ENCODE measurements at regions not wholly inside any gene's neighbourhood (a gene's known extent, or its start where the extent isn't known, plus 50 kb on each side); places are given as distances from the start of the nearest gene placed in this dataset.

- no peak overlapping the region for H3K9ac ChIP-seq (ENCODE audit: low read depth, low read length, poor library complexity, severe bottlenecking)
- H3K4me1 ChIP-seq (ENCODE audit: insufficient read depth, low read length, poor library complexity, severe bottlenecking), result no peaks in the 10 kb centered on the region
- no peaks in the 10 kb centered on the region for H4K20me1 ChIP-seq (ENCODE audit: insufficient read depth, low read length, poor library complexity, severe bottlenecking)
- H3K9me3 ChIP-seq (ENCODE audit: insufficient read depth, low read depth, low read length), result peaks cover 2% of the 10 kb centered on the region; the same call in 1 of the 2 replicates
- H3F3A ChIP-seq (ENCODE audit: low read depth), result no peaks in the 10 kb centered on the region
- no peak overlapping the region for H3K4me2 ChIP-seq (ENCODE audit: low read depth, low read length, poor library complexity, severe bottlenecking)
- no peaks in the 10 kb centered on the region for H3K9me2 ChIP-seq (replicated peaks; ENCODE audit: low read depth, low read length)
- H3K36me3 ChIP-seq (ENCODE audit: insufficient read depth, low read length), result no peaks in the 10 kb centered on the region
- no peak overlapping the region for H3K4me3 ChIP-seq (ENCODE audit: low read length, poor library complexity, severe bottlenecking)
- no peak overlapping the region for H2AFZ ChIP-seq (ENCODE audit: low read length)
- no peaks in the 10 kb centered on the region for H3K79me2 ChIP-seq (ENCODE audit: insufficient read depth, low read length)
- no peaks in the 10 kb centered on the region for H3K27me3 ChIP-seq (ENCODE audit: insufficient read depth, low read length, poor library complexity, severe bottlenecking)
- TF ChIP-seq EZH2phosphoT487 (IDR thresholded peaks at IDR 0.05; ENCODE audit: borderline replicate concordance), result no peak
- TF ChIP-seq, protein P1, sequence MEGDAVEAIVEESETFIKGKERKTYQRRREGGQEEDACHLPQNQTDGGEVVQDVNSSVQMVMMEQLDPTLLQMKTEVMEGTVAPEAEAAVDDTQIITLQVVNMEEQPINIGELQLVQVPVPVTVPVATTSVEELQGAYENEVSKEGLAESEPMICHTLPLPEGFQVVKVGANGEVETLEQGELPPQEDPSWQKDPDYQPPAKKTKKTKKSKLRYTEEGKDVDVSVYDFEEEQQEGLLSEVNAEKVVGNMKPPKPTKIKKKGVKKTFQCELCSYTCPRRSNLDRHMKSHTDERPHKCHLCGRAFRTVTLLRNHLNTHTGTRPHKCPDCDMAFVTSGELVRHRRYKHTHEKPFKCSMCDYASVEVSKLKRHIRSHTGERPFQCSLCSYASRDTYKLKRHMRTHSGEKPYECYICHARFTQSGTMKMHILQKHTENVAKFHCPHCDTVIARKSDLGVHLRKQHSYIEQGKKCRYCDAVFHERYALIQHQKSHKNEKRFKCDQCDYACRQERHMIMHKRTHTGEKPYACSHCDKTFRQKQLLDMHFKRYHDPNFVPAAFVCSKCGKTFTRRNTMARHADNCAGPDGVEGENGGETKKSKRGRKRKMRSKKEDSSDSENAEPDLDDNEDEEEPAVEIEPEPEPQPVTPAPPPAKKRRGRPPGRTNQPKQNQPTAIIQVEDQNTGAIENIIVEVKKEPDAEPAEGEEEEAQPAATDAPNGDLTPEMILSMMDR (conservative IDR thresholded peaks at IDR 0.05; ENCODE audit: low read length), result no peak
Measured at GRCh38 chr20:48150568-48150967, 365.3 kb upstream of the SULF2 start.

DNA sequence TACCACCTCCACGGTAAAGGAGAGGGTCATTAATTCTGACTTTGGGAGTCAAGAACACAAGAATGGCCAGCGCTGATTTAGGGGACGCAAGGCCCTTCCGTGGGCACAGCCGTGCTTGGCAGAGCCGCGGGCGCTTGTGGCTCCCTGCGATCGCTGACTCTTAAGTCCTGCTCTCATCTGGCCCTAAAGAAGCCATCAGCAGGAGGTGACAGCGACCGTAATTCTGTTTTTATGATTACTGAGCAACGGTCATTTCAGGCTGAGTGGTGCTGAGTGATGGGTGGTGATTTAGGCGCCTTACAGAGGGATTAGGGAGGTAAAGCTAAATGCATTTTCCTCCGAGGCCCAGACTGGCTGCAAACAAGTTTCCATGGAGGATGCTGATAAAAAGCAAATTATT is 364.6 kb upstream of the SULF2 start:
- Histone ChIP-seq H3K79me2 (ENCODE audit: insufficient read depth, low read length) (no peaks in the 10 kb centered on the region), H3K4me3 (ENCODE audit: low read length, poor library complexity, severe bottlenecking) (no peak overlapping the region), H4K20me1 (ENCODE audit: insufficient read depth, low read length, poor library complexity, severe bottlenecking) (no peaks in the 10 kb centered on the region)

DNA sequence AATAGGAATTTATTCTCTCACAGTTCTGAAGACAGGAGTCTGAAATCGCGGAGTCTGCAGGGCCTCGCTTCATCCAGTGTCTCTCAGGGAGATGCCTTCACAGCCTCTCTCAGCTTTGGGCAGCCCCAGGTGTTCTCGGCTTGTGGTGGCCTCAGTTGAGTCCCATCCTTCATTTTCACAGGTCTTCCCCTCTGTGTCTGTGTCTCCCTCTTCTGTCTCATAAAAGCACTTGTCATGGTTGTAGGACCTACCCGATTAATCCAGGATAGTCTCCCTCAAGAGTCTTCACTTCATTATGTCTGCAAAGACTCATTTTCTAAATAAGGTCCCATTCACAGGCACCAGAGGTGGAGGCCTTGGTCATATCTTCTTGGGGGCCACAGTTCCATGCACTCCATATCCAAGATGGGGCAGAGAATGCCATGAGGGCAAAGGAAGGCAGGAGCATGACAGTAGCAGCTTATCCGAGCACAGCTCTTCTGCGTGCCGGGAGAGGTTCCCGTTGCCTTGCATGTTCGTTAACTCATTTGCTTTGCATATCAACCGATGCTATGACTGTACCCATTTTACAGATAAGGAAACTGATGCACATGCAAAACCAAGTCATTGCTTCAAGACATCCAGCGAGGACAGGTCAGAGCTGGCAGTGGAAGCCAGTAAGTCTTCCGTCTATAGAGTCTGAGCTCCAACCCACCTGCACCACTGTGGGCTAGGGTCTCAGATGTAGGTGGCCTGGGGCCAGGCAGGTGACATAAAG is 363.8 kb upstream of the SULF2 start:
- H3K4me1 ChIP-seq (ENCODE audit: insufficient read depth, low read length, poor library complexity, severe bottlenecking), result no peaks in the 10 kb centered on the region
- no peak for TF ChIP-seq EZH2phosphoT487 (IDR thresholded peaks at IDR 0.05; ENCODE audit: borderline replicate concordance)
- TF ChIP-seq, protein P1 (conservative IDR thresholded peaks at IDR 0.05; ENCODE audit: low read length), result no peak
- H3K27me3 ChIP-seq (ENCODE audit: insufficient read depth, low read length, poor library complexity, severe bottlenecking), result no peaks in the 10 kb centered on the region
- H3K9ac ChIP-seq (ENCODE audit: low read depth, low read length, poor library complexity, severe bottlenecking), result no peak overlapping the region
- H4K20me1 ChIP-seq (ENCODE audit: insufficient read depth, low read length, poor library complexity, severe bottlenecking), result no peaks in the 10 kb centered on the region
- no peak overlapping the region for H3K4me3 ChIP-seq (ENCODE audit: low read length, poor library complexity, severe bottlenecking)
- H3K9me2 ChIP-seq (replicated peaks; ENCODE audit: low read depth, low read length), result no peaks in the 10 kb centered on the region
- H2AFZ ChIP-seq (ENCODE audit: low read length), result no peak overlapping the region
- no peaks in the 10 kb centered on the region; the same call in 1 of the 2 replicates for H3K9me3 ChIP-seq (ENCODE audit: insufficient read depth, low read depth, low read length)
- H3K36me3 ChIP-seq (ENCODE audit: insufficient read depth, low read length), result no peaks in the 10 kb centered on the region
- H3K4me2 ChIP-seq (ENCODE audit: low read depth, low read length, poor library complexity, severe bottlenecking), result no peak overlapping the region
- H3F3A ChIP-seq (ENCODE audit: low read depth), result no peaks in the 10 kb centered on the region
- no peaks in the 10 kb centered on the region for H3K79me2 ChIP-seq (ENCODE audit: insufficient read depth, low read length)

More for the DNA sequence above, 364.6 kb upstream of the SULF2 start:
- H3K9ac ChIP-seq (ENCODE audit: low read depth, low read length, poor library complexity, severe bottlenecking), result no peak overlapping the region
- H3K27me3 ChIP-seq (ENCODE audit: insufficient read depth, low read length, poor library complexity, severe bottlenecking), result no peaks in the 10 kb centered on the region
- H3K36me3 ChIP-seq (ENCODE audit: insufficient read depth, low read length), result no peaks in the 10 kb centered on the region
- no peaks in the 10 kb centered on the region for H3F3A ChIP-seq (ENCODE audit: low read depth)
- H3K4me1 ChIP-seq (ENCODE audit: insufficient read depth, low read length, poor library complexity, severe bottlenecking), result no peaks in the 10 kb centered on the region
- no peaks in the 10 kb centered on the region; the same call in 1 of the 2 replicates for H3K9me3 ChIP-seq (ENCODE audit: insufficient read depth, low read depth, low read length)
- no peak overlapping the region for H3K4me2 ChIP-seq (ENCODE audit: low read depth, low read length, poor library complexity, severe bottlenecking)
- H2AFZ ChIP-seq (ENCODE audit: low read length), result no peak overlapping the region
- TF ChIP-seq EZH2phosphoT487 (IDR thresholded peaks at IDR 0.05; ENCODE audit: borderline replicate concordance), result no peak
- TF ChIP-seq, protein P1 (conservative IDR thresholded peaks at IDR 0.05; ENCODE audit: low read length), result no peak
- H3K9me2 ChIP-seq (replicated peaks; ENCODE audit: low read depth, low read length), result no peaks in the 10 kb centered on the region
